NCI-H1105 treated with DMSO at 0.1 percent for 48 hours (cell line): ENCODE measurements at regions not wholly inside any gene's neighbourhood (a gene's known extent, or its start where the extent isn't known, plus 50 kb on each side); places are given as distances from the start of the nearest gene placed in this dataset.

ENCODE experiments used
- DNase-seq: peaks from one replicate; lab custom pipeline; 2025; lab: John Stamatoyannopoulos, UW

DNA sequence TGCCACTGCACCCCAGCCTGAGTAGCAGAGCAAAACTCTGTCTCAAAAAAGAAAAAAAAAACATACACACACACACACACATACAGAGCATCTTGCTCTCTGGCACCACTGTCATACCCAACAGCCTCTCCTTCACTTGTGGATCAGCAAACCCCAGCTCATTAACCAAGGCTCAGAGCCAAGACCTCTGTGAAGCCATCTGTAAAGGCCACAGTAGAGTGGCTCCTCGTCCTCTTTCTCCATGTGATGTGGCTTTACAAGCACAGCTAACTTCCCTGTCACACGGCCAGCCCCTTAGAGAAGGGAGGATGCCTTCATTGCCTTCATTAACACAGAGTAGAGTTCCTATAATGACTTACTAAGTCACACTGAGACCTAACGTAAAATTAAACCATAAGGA lies 62.7 kb upstream of the LSM14A start:
- DNase-seq, result no peak

DNA sequence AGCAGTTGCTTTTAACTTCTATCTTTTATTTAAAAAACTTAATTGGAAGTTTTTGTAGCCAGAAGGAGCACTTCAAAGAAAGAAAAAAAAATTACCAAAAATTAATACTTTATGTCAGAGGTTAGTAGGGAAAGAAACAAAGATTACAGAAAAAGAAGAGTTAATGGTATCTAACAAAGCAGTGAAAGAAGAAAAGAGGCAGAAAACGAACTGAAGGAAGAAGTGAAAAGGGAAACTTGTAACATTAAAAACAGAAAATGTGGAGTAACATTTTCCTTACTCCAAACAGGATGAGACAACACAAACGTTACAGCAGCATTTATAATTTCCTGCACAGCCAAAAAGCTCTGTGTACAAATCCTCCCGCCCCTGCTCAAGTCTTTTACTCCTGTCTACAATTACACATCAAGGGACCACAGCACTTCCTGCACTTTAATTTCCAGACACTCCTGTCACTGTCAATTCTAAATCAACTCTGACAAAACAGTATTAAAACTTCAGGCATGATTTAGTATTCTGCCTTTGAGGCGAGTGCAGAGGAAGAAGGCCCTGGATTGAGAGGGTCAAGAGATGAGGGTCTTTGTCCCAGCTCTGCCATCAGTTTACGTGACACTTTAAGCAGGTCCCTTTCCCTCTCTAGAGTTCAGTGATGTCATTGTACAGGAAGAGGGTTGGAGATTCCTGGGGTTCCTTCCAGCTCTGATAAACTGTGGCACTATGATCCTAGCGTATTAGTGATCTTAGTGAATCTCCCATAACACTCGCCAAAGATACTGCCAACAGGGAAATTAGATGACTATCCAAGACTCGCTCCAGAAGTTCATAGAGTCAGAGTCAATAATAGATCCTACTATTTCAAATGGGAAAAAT lies 53.2 kb upstream of the LSM14A start:
- no peak for DNase-seq

DNA sequence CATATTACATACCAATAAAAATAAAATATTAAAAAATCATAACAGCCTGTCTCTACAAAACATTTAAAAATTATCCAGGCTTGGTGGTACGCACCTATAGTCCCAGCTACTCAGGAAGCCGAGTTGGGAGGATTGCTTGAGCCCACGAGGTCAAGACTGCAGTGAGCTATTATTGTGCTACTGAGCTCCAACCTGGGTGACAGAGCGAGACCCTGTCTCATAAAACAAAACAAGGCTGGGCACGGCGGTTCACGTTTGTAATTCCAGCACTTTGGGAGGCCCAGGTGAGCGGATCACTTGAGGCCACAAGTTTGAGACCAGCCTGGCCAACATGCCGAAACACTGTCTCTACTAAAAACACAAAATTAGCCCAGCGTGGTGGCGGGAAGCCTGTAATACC lies 52.2 kb upstream of the LSM14A start:
- DNase-seq, result no peak

DNA sequence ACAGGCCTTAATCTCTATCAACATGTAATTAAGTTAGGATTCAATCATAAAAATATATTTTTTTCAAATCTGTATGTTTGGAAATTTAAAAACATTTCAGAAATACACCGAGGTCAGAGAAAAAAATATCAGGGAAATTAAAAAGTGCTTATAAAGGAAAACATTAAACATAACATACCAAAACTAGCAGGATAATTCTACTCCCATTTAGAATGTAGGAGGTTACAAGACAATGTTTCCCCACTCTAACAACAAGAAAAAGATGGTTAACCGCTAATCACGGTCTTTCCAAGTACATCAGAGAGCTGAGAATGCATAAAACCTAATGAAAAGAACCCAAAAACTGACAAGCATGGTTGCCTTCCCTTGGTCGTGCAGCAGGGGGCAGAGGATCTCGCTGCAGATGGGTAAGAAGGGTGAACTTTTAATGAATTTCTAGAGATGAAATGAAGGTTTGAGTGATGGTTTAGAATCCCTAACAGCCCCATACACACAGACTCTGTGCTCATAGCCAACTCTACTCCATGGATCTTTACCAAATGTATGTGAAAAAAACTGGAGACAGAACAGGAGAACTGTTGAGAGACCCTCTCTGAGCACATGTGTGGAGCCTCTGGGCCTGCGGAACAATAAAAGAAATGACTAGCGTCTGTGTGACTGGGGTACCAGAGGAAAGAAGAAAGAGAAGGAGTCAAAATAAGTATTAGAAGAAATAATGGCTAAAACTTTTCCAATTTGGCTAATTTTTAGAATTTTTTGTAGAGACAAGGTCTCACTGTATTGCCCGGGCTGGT lies 51.3 kb upstream of the LSM14A start:
- peak; percentile 5 for DNase-seq
